GM12878 (cell line): ENCODE measurements at regions not wholly inside any gene's neighbourhood (a gene's known extent, or its start where the extent isn't known, plus 50 kb on each side); places are given as distances from the start of the nearest gene placed in this dataset.

Experiments used
- ATF3 ChIP-seq: IDR thresholded peaks from 2 replicates; pipeline ENCODE4 v1.6.1; 2011; ENCODE audit warnings: low read depth, mild to moderate bottlenecking, low read length, moderate library complexity, borderline replicate concordance; ENCODE audit errors: extremely low read depth
- CTCF ChIP-seq, 3 experiments: IDR thresholded peaks in 2 of 3; conservative IDR thresholded peaks in 1 of 3; 2 replicates each; pipeline ENCODE4 v1.5.1; 2011; ENCODE audit warnings: low read depth in 3 of 3, low read length in 3 of 3, mild to moderate bottlenecking in 3 of 3, control low read depth in 2 of 3, moderate library complexity in 2 of 3, inconsistent platforms in 1 of 3, mixed read lengths in 1 of 3; ENCODE audit not compliant: control insufficient read depth in 2 of 3, insufficient read depth in 1 of 3; ENCODE audit errors: extremely low read depth in 1 of 3
- STAT3 ChIP-seq: IDR thresholded peaks from 2 replicates; pipeline ENCODE4 v1.6.1; 2011; ENCODE audit warnings: low read depth, low read length, improper control_type of control experiment

- TF ChIP-seq CTCF (IDR thresholded peaks at IDR 0.05 in 2 of 3, conservative IDR thresholded peaks at IDR 0.05 in 1 of 3; ENCODE audit: control insufficient read depth in 2 of 3, extremely low read depth in 1 of 3, insufficient read depth in 1 of 3, low read depth in 3 of 3, low read length in 3 of 3) = no peak
- no peak for TF ChIP-seq STAT3
- TF ChIP-seq ATF3 = no peak
Measured at GRCh38 chr5:86865256-86865785, 247.6 kb downstream of the COX7C start.
